ENCODE measurements at regions not wholly inside any gene's neighbourhood (a gene's known extent, or its start where the extent isn't known, plus 50 kb on each side); places are given as distances from the start of the nearest gene placed in this dataset.

DNA sequence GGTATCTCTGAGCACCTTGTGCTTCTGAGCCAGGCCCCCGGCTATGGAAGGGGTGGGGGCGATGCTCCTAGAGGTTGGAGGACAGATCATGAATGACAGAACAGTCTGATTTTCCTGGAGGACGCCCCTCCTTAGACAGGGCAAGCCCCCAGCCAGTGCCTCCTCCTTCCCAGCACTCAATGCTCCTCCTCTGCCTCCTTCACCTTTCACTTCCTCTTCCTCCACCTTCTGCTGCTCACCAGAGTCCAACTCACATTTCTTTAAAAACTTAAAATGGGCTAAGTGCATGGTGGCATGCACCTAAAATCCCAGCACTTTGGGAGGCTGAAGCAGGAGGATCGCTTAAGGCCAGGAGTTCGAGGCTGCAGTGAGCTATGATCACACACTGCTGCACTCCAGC is 71.1 kb upstream of the CUX1 start:
- Histone ChIP-seq H4K8ac (ENCODE audit: low read depth, low read length) (no peak overlapping the region), H3K23ac (ENCODE audit: low read length) (no peak overlapping the region), H2BK5ac (ENCODE audit: low read length) (no peak overlapping the region), H3K79me2 (ENCODE audit: control insufficient read depth, insufficient read depth, low read length) (no peaks in the 10 kb centered on the region), H3K4me2 (ENCODE audit: low read length) (no peak overlapping the region), H3K4me3 (ENCODE audit: low read length) (no peak overlapping the region), H3K18ac (ENCODE audit: low read length) (no peak overlapping the region), H3K27ac (ENCODE audit: low read depth, low read length) (no peak overlapping the region), H3K56ac (ENCODE audit: low read length) (no peak overlapping the region), H4K5ac (ENCODE audit: low read length) (no peak overlapping the region), H3K36me3 (ENCODE audit: control insufficient read depth, insufficient read depth, low read length) (no peaks in the 10 kb centered on the region), H3K4me1 (ENCODE audit: control insufficient read depth, low read depth, low read length) (peaks cover 2% of the 10 kb centered on the region), H3K4ac (ENCODE audit: low read depth, low read length) (no peak overlapping the region), H3K27me3 (ENCODE audit: insufficient read depth, low read length, poor library complexity) (no peaks in the 10 kb centered on the region), H2BK15ac (replicated peaks; ENCODE audit: low read depth) (no peak overlapping the region), H2AK5ac (ENCODE audit: low read length) (no peak overlapping the region), H2BK120ac (ENCODE audit: low read depth, low read length) (no peak overlapping the region), H3K9ac (ENCODE audit: low read length) (no peak overlapping the region), H3K79me1 (ENCODE audit: low read length) (no peaks in the 10 kb centered on the region)
- WGBS (ENCODE audit: extremely low coverage, insufficient coverage, low lambda C conversion rate), result no CpG with 5 or more reads among the region's 5 CpGs
- DNase-seq, result no peak

DNA sequence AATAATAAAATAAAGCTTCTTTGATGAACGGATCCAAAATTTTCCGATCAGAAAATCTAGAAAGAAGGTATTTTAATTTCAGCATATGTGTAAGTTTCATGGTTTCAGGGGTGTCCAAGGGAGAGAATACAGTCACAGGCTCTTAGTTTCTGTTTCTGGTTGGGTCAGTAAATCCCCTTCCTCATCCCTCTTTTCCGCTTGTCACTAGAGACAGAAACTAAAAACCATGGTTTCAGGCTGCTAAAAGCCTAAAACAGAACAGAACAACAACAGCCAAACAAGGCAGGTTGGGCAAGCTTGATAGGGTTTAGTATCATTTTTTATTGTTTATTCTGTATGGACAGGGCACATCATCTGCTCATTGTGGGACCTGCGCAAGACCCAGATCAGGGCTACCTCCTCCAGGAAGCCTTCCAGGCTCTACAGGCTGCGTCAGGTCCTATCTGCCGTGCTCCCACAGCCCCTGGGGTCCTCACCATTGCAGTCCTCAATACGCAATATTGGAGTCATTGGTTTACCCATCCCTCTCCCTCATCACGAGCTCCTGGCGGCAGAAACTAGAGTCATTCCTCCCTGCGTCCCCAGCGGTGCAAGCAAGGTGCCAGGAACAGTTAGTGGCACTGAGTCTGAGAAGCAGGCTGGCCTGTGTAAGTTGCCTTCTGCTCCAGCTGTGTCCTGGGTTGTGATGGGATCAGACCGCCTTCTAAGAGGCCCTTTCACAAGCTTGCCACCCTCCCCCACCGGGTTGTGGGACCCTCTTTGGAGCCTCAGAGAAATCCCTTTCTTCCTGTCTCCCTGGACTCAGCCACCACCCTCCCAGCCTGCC is 70.2 kb upstream of the CUX1 start:
- Histone ChIP-seq H4K8ac (ENCODE audit: low read depth, low read length) (no peak overlapping the region), H2BK5ac (ENCODE audit: low read length) (no peak overlapping the region)

DNA sequence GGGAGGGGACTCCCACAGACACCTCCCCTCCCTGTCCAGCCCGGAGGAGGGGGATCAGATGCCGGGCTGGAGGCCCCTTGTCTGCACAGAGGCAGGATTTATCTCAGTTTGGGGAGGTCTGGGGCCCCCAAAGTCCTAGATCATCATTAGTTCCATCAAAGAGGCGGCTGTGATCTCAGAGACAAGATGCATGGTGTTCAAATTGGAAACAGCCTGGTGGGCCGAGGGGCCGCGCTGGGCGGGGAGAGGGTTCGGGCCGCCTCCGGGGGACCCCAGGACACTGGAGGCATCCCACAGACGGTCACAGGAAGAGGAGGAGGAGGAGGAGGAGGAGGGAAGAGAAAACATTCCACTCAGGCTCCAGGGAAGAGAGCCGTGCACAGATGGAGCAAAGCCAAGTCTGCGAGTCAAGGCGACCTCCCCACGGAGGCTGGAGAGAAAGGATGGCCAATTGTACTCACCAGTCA is 69.5 kb upstream of the CUX1 start:
- Histone ChIP-seq H2AK5ac (ENCODE audit: low read length) (no peak overlapping the region), H3K79me2 (ENCODE audit: control insufficient read depth, insufficient read depth, low read length) (no peaks in the 10 kb centered on the region), H3K4me3 (ENCODE audit: low read length) (no peak overlapping the region), H3K9ac (ENCODE audit: low read length) (no peak overlapping the region), H3K27ac (ENCODE audit: low read depth, low read length) (no peak overlapping the region), H3K56ac (ENCODE audit: low read length) (no peak overlapping the region), H3K27me3 (ENCODE audit: insufficient read depth, low read length, poor library complexity) (no peaks in the 10 kb centered on the region), H3K79me1 (ENCODE audit: low read length) (no peaks in the 10 kb centered on the region), H3K4me1 (ENCODE audit: control insufficient read depth, low read depth, low read length) (peaks cover 2% of the 10 kb centered on the region), H3K23ac (ENCODE audit: low read length) (no peak overlapping the region), H3K4ac (ENCODE audit: low read depth, low read length) (no peak overlapping the region), H3K4me2 (ENCODE audit: low read length) (no peak overlapping the region), H2BK15ac (replicated peaks; ENCODE audit: low read depth) (no peak overlapping the region), H3K36me3 (ENCODE audit: control insufficient read depth, insufficient read depth, low read length) (no peaks in the 10 kb centered on the region), H4K5ac (ENCODE audit: low read length) (no peak overlapping the region), H2BK5ac (ENCODE audit: low read length) (no peak overlapping the region), H4K8ac (ENCODE audit: low read depth, low read length) (no peak overlapping the region), H2BK120ac (ENCODE audit: low read depth, low read length) (no peak overlapping the region), H3K18ac (ENCODE audit: low read length) (no peak overlapping the region)
- no CpG with 5 or more reads among the region's 15 CpGs for WGBS (ENCODE audit: extremely low coverage, insufficient coverage, low lambda C conversion rate)
- DNase-seq, result no peak

More for the DNA sequence above, 70.2 kb upstream of the CUX1 start:
- Histone ChIP-seq H3K23ac (ENCODE audit: low read length) (no peak overlapping the region), H2AK5ac (ENCODE audit: low read length) (no peak overlapping the region), H3K56ac (ENCODE audit: low read length) (no peak overlapping the region), H2BK120ac (ENCODE audit: low read depth, low read length) (no peak overlapping the region), H4K5ac (ENCODE audit: low read length) (no peak overlapping the region), H3K4ac (ENCODE audit: low read depth, low read length) (no peak overlapping the region), H3K4me3 (ENCODE audit: low read length) (no peak overlapping the region), H2BK15ac (replicated peaks; ENCODE audit: low read depth) (no peak overlapping the region), H3K9ac (ENCODE audit: low read length) (no peak overlapping the region), H3K79me2 (ENCODE audit: control insufficient read depth, insufficient read depth, low read length) (no peaks in the 10 kb centered on the region), H3K18ac (ENCODE audit: low read length) (no peak overlapping the region), H3K4me1 (ENCODE audit: control insufficient read depth, low read depth, low read length) (peaks cover 2% of the 10 kb centered on the region), H3K79me1 (ENCODE audit: low read length) (no peaks in the 10 kb centered on the region), H3K27me3 (ENCODE audit: insufficient read depth, low read length, poor library complexity) (no peaks in the 10 kb centered on the region), H3K27ac (ENCODE audit: low read depth, low read length) (no peak overlapping the region), H3K36me3 (ENCODE audit: control insufficient read depth, insufficient read depth, low read length) (no peaks in the 10 kb centered on the region), H3K4me2 (ENCODE audit: low read length) (no peak overlapping the region)
- DNase-seq, result no peak
- no CpG with 5 or more reads among the region's 13 CpGs for WGBS (ENCODE audit: extremely low coverage, insufficient coverage, low lambda C conversion rate)

DNA sequence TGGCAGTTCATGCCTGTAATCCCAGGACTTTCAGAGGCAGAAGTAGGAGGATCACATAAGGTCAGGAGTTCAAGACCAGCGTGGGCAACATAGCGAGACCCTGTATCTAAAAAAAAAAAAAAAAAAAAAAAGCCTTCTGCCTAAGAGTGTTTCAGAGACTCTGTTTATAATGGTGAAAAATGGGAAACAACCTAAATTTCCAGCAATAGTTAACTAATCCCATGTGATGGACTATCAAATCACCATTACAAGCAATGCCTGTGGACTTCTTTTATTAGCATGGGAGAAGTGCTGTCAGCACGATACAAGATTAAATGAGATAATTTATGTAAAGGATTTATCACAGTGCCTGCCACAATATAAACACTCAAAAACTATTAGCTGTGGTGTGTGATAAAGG is 67.5 kb upstream of the CUX1 start:
- Histone ChIP-seq H3K4me1 (ENCODE audit: control insufficient read depth, low read depth, low read length) (no peaks in the 10 kb centered on the region), H2BK120ac (ENCODE audit: low read depth, low read length) (no peak overlapping the region), H3K9ac (ENCODE audit: low read length) (no peak overlapping the region), H2AK5ac (ENCODE audit: low read length) (no peak overlapping the region), H3K18ac (ENCODE audit: low read length) (no peak overlapping the region), H3K4ac (ENCODE audit: low read depth, low read length) (no peak overlapping the region), H3K4me2 (ENCODE audit: low read length) (no peak overlapping the region), H3K23ac (ENCODE audit: low read length) (no peak overlapping the region), H3K27ac (ENCODE audit: low read depth, low read length) (no peak overlapping the region), H3K27me3 (ENCODE audit: insufficient read depth, low read length, poor library complexity) (no peaks in the 10 kb centered on the region), H3K36me3 (ENCODE audit: control insufficient read depth, insufficient read depth, low read length) (no peaks in the 10 kb centered on the region), H2BK5ac (ENCODE audit: low read length) (no peak overlapping the region), H4K8ac (ENCODE audit: low read depth, low read length) (no peak overlapping the region), H4K5ac (ENCODE audit: low read length) (no peak overlapping the region), H3K56ac (ENCODE audit: low read length) (no peak overlapping the region), H3K79me2 (ENCODE audit: control insufficient read depth, insufficient read depth, low read length) (no peaks in the 10 kb centered on the region), H3K4me3 (ENCODE audit: low read length) (no peak overlapping the region), H3K79me1 (ENCODE audit: low read length) (no peaks in the 10 kb centered on the region), H2BK15ac (replicated peaks; ENCODE audit: low read depth) (no peak overlapping the region)
- DNase-seq, result no peak
- no CpG with 5 or more reads among the region's 3 CpGs for WGBS (ENCODE audit: extremely low coverage, insufficient coverage, low lambda C conversion rate)

DNA sequence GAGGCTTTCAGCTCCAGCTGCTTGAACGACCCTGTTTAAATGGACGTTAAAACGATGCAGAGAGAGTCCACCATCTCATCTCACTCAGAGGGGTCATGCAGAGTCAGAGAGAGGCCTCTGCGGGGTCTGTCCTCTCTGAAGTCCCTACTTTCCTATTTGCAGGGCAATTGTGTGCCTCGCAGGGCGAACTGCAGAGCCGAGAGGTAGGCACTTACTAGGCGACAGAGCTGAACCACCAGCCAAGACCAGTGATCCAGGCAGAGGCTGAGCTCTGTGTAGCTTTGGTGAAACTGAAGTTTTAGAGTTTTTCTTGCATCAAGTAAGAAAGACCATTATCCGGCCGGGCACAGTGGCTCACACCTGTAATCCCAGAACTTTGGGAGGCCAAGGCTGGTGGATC is 64.1 kb upstream of the CUX1 start:
- H3K4me2 ChIP-seq (ENCODE audit: low read length), result no peak overlapping the region
- no peak overlapping the region for H2BK5ac ChIP-seq (ENCODE audit: low read length)
- DNase-seq, result no peak
- H4K5ac ChIP-seq (ENCODE audit: low read length), result no peak overlapping the region
- no CpG with 5 or more reads among the region's 10 CpGs for WGBS (ENCODE audit: extremely low coverage, insufficient coverage, low lambda C conversion rate)
- no peak overlapping the region for H2BK15ac ChIP-seq (replicated peaks; ENCODE audit: low read depth)
- H3K23ac ChIP-seq (ENCODE audit: low read length), result peak overlapping the region; percentile 15
- H3K79me2 ChIP-seq (ENCODE audit: control insufficient read depth, insufficient read depth, low read length), result no peaks in the 10 kb centered on the region
- H3K4me1 ChIP-seq (ENCODE audit: control insufficient read depth, low read depth, low read length), result no peaks in the 10 kb centered on the region
- H3K36me3 ChIP-seq (ENCODE audit: control insufficient read depth, insufficient read depth, low read length), result no peaks in the 10 kb centered on the region
- no peak overlapping the region for H3K27ac ChIP-seq (ENCODE audit: low read depth, low read length)
- no peak overlapping the region for H3K9ac ChIP-seq (ENCODE audit: low read length)
- no peak overlapping the region for H3K4me3 ChIP-seq (ENCODE audit: low read length)
- H3K79me1 ChIP-seq (ENCODE audit: low read length), result no peaks in the 10 kb centered on the region
- no peaks in the 10 kb centered on the region for H3K27me3 ChIP-seq (ENCODE audit: insufficient read depth, low read length, poor library complexity)
- H4K8ac ChIP-seq (ENCODE audit: low read depth, low read length), result no peak overlapping the region
- no peak overlapping the region for H3K4ac ChIP-seq (ENCODE audit: low read depth, low read length)
- H3K56ac ChIP-seq (ENCODE audit: low read length), result no peak overlapping the region
- no peak overlapping the region for H2BK120ac ChIP-seq (ENCODE audit: low read depth, low read length)
- H2AK5ac ChIP-seq (ENCODE audit: low read length), result no peak overlapping the region
- no peak overlapping the region for H3K18ac ChIP-seq (ENCODE audit: low read length)

Data from mesendoderm (in vitro differentiated cells).